T-helper 2 cell (primary cell): ENCODE measurements at regions not wholly inside any gene's neighbourhood (a gene's known extent, or its start where the extent isn't known, plus 50 kb on each side); places are given as distances from the start of the nearest gene placed in this dataset.
"Not testable (repeated sequence)": the region's sequence is repeated elsewhere in the genome, so short reads cannot be mapped to it uniquely, and the experiment has no call there.

Experiments used
- DNase-seq, 5 experiments: peaks; one replicate each; pipeline versions ENCODE4 v3.0.0 to v3.0.0-alpha.2; 2012 to 2022

DNA sequence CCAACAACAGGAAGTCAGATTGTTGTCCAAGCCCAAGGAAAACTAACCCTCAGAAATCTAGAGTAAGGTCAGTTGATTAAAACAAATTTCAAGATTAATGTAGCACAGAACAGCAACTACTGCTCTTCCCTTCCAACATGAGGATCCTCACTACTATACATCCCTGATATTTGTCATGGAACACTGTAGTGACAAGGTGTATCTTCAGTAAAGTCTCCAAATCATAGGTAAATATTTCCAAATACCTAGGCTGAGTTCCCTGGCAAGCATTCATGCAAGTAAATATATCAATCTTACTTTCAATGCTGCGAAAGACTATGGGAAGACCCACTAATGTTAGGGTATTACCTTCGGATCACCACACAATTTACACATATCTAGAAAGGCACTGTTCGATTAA is 986.9 kb upstream of the ARRDC3 start:
- no peak for DNase-seq

DNA sequence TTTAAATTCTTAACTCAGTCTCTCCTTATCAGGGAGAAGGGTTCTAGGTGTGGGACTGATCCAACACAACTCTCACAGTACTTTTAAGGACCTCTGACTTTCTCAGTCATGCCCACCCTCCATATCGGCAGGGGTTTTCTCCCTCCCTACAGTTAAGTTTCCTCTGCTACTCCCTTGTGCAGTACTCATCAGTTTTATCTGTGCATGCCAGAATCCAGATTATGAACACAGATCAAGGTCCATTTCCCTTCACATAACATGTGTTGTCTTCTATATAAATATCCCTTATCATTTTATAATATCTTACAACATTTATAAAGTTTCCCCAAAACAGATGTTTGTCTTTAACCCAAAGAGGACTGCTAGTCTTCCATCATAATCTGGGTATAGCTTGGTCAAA is 986.5 kb upstream of the ARRDC3 start:
- no peak for DNase-seq

DNA sequence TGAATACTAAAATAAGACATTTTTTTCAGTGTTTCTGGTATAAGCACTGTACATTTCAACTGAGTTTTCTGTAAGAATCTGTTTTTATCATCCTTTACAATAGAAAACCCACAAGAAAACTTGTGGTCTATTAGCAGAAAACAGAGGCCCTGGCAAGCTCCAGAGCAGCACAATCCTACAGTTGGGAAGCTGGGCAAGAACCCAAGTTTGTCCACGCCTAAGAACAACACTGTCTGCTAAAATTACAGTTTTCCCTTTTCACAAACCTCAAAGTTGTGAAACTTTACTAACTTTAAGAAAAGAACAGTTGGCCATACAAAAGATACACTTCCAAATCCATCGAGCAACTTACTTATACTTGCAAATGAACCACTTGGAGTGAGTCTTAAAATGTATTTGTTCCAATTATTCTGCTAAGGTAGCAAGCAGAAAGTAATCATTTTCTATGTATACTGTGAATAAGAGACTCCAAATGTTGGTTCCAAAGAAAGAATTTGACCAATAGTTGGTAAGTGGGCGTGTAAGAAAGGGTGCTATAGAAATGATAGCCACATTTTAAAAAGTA is 982.0 kb upstream of the ARRDC3 start:
- no peak for DNase-seq

DNA sequence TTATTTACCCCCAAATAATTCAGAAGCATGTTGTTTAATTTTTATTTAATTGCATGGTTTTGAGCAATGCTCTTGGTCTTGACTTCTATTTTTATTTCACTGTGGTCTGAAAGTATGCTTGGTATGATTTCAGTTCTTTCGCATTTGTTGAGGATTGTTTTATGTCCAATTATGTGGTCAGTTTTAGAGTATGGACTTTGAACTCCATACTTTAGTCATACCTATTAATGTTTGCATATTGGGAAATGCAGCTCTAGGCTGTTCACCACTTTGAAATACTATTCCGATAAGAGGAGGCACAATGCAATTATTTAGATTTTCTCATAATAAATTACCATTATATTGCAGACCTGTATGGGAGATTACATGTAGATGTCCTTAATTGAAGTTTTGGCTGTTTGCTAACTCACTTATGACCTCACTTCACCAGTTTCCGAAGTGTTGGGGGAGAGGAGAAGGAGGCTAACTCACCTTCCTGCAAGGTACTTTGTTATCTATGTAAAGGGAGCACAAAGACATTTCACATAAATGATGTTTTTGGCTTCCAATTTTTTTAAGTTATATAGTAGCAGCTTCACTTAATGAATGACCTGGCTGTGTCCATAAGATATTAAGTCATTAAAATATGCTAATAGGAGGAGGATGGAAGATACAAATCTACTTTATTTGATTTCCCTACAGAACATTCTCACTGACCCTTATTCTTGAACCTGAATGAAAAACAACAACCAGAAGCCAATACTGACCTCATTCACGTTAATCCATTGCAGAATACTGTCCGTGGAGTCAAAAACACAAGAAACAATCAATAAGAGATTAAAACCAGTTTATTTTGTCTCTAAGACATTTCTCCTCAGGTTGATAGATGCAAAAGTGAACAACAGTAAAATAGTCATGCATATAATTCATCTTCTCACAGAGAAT is 970.3 kb upstream of the ARRDC3 start:
- no peak for DNase-seq

DNA sequence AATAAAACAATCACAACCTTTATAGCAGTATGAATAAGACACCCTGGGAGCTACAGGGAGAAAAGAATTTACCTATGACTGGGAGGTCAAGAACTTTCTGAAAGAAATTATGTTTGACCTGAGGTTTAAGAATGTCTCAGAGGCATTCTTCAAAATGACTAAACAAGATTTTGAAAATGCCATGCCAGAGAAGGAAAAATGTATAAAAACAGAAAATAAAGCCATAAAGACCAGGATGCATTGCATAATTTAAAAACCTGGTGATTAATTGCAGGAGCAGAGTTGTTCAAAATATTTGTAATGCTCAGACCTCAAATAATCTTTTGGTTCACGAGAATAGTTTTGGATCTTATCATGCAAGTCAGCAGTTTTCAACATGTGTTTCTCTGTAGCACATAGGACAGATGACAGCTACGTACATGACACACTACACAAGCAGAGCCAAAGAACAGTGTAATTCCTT is 954.7 kb upstream of the ARRDC3 start:
- no peak for DNase-seq

DNA sequence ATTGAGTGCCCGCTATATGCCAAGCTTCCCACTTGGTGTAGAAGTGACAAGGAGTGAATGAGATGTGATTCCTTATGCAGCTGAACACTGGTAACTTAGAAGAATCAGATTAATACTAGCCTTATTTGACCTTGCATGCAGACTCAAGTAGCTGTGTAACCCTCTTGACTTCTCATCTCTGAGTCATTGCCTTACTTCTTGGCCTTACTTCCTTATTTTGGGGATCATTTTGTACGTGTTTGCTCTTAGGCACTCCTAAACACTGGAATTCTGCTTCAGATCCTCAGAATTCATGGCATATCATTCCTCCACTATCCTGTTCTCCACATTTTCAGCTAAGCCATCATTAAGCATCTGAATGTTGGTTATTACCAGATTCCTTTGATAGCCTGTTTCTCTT is 948.9 kb upstream of the ARRDC3 start:
- DNase-seq = no peak

DNA sequence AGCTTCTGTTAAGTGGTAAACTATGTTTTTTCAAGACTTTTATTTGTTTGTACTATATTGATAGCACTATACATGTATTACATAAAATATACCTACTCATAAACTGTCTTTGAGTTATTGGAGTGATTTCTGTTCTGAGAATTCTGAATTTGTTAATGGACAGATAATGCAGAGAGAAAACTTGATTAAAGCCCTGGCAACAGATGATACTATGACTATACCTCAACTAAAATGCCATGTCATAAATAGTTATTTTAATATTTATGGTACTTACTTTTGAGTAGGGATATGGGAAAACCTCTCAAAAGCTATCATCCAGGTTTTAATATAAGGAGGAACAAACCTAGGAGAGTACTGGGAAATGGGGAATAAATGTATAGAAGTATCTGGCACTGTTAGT is 947.2 kb upstream of the ARRDC3 start:
- DNase-seq = no peak

DNA sequence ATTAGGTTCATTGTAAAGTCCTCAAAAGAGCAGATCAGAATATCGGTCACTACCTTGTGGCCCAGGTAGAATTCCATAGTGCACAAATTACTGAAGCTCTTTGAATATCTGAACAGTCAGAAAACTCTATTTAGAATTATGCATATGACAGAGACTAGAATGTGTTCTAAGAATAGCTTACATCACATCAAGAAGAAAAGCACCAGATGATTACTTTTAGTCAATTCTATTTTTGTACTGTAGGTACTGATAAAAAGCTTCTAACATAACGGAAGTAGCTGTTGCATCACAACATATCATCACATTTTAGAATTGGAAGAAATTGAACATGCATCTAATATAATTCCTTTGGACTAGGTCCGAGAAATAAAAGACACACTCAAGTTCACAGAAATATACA is 946.6 kb upstream of the ARRDC3 start:
- DNase-seq = no peak

DNA sequence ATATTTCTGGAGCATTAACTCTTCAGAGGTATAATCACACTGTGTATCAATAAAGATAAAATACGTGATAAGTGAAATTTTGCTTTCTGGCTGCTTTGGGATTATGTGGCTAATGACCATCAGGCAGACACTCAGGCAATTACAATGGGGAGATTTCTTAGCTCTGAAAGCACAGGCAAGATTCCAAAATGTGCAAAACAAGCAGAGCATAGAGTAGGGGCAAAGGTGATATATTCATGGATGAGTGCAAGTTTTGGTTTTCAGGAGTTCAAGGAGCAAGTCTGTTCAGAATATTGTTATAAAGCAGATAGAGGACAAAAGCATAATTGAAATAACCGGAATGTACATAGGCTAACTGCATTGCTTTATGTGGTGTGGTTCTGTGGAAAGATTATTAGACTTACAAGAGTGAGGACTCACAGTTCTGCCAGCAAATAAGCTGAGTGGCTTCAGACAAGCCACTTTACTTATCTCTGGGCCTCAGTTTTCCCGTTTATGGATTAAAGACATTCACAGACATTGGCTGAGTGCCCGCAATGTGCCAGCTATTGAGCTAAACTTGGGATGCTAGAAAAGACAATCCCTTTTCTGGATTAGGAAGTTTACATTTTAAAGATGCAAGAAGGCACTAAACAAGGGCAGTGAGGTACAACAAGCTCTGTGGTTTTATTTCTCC is 945.6 kb upstream of the ARRDC3 start:
- no peak for DNase-seq

DNA sequence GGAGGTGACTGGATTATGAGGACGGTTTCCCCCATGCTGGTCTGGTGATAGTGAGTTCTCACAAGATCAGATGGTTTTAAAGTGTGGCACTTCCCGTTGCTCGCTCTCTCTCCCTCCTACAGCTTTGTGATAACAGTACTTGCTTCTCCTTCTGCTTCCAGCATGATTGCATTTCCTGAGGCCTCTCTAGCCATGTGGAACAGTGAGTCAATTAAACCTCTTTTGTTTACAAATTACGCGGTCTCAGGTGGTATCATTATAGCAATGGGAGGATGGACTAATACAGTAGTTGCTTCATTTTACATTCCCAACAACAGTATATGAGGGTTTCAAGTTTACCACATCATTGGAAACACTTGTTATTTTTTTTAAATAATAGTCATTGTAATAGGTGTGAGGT is 937.3 kb upstream of the ARRDC3 start:
- DNase-seq = no peak

DNA sequence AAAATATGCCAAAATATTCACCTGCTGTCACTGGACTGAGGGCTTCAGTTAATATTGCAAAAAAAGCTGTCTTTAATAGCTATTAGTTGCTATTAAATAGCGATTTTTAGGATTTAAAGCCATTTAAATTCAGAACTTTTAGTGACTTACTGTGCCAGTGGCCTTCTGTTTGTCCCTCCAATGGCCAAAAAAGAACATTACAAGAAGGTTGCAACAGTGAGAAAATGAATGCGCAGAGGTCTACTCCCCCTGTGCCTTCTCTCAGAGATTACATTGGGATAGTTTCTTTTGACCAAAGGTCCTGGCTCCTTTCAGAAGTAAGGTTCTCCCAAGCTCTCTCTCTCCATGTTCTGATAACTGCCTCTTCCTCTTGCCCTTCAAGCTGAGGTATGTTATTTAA is 930.3 kb upstream of the ARRDC3 start:
- DNase-seq = no peak

DNA sequence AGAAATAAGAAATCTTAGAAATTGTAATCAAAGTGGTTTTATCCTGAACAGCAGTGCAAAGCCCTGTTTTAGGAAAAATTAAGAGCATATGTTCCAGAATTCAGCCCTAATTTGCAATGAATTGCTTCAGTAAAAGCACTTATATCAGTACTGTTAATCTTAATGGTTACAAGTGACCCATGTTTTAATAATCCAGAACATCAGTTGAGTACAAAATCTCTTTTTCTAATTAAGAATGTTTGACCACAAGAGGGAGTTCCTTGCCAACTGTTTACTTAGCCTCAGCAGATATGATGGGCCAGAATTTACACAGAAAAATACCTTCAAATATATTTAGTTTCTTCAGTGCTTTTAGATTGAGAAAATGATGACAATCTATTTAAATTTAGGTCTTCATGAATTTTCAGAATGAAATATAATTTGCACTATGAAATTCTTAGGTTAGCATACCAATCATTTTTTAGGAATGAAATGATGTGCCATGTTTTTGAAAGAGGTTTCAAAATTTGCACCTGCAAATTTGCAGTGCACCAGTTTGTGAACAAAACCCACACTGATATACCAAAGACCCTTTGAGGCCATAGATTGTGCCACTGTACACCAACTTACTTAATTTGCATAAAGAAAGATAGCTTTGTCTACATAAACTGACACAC is 926.3 kb upstream of the ARRDC3 start:
- DNase-seq = no peak

DNA sequence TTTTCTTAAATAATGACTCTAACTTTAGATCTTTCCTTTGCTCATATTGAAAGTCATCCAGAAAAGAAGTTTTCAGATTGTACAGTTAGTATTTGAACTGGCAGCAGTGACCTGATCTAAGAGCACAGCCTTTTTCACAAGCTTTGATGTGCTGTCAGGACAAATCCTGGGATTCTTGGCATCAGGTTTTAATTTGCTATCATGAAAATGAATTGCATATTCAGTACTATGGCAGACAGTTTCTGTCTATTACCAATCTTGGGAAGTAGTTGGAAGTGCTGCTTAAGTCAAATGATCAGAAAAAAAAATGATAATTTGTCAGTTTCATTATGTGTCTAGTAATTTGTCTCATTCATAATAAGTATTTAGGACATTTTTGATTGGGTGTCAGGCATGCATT is 925.6 kb upstream of the ARRDC3 start:
- DNase-seq = no peak

DNA sequence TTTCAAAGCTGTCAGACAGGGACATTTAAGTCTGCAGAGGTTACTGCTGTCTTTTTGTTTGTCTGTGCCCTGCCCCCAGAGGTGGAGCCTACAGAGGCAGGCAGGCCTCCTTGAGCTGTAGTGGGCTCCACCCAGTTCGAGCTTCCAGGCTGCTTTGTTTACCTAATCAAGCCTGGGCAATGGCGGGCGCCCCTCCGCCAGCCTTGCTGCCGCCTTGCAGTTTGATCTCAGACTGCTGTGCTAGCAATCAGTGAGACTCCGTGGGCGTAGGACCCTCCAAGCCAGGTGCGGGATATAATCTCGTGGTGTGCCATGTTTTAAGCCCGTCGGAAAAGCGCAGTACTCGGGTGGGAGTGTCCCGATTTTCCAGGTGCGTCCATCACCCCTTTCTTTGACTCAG is 919.2 kb upstream of the ARRDC3 start:
- DNase-seq = not testable (repeated sequence)

DNA sequence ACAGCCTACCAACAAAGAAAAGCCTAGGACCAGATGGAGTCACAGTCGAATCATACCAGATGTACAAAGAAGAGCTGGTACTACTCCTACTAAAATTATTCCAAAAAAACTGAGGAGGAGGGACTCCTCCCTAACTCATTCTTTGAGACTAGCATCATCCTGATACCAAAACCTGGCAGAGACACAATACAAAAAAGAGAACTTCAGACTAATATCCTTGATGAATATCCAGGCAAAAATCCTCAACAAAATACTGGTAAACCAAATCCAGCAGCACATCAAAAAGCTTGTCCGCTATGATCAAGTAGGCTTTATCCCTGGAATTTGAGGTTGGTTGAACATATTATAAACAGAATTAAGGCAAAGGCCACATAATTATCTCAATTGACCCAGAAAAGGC is 900.4 kb upstream of the ARRDC3 start:
- no peak for DNase-seq

DNA sequence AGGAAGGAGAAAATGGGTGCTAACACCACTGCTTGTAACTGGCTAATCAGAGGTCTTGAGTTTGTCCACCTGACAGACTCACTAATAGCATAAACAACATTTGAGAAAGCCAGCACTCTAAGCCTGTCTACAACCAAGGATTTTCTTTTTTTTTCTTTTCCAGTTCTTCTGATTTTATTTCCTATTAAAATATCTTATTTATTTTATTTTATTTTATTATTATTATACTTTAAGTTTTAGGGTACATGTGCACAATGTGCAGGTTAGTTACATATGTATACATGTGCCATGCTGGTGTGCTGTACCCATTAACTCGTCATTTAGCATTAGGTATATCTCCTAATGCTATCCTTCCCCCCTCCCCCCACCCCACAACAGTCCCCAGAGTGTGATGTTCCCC is 888.6 kb upstream of the ARRDC3 start:
- not testable (repeated sequence) for DNase-seq

DNA sequence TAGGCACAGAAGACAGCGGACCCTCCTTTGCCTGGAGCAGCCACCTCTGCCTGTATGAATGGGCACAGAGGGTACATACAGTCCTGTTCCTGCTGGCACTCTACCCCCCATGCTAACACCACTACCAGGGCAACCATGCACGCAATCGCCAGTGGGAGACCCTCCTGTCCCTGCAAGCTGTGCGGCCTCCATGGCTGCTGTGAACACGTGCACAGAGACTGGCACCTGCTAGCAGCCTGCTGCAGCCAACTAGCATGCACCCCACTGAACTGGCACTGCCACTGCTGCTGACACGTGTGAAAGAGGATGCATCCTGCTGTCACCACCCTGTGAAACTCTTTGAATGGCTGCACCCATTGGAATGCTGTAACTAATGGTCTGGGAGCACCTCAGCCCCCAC is 885.2 kb upstream of the ARRDC3 start:
- no peak for DNase-seq

DNA sequence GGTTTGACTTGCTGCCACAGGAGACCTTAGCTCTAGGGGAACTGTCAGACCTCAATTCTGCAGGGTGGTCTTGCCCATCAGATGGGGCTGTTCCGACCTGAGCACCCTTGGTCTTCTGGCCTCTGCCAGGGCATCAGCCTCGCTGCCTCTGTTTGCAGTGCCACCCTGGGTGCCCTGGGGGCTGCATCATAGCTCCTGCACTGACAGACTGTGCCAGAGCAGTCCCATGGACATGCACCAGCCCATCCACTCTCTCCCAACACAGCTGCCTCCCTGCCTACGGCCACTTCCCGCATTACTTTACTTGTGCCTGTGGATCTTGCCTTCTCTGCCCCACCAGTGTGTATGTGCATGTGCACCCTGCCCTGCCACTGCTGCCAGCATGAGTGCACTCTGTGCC is 884.7 kb upstream of the ARRDC3 start:
- DNase-seq = no peak

DNA sequence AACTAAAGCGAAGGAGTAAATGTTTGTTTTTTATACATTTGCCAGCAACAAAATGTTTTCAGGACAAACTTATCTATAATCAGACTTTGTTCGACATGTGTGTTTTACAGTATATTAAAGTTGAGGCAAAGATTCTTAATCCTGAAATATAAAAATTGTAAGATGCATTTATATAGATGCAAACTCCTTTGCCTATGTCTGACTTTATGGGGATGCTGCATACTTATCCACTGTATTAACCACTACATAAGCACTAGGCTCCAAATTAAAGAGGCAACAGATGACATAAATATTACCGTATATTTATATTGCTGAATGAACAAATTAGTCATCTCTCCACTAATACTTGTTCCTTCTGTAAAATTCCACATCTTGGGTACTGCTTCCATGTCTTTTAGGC is 882.7 kb upstream of the ARRDC3 start:
- DNase-seq = no peak

DNA sequence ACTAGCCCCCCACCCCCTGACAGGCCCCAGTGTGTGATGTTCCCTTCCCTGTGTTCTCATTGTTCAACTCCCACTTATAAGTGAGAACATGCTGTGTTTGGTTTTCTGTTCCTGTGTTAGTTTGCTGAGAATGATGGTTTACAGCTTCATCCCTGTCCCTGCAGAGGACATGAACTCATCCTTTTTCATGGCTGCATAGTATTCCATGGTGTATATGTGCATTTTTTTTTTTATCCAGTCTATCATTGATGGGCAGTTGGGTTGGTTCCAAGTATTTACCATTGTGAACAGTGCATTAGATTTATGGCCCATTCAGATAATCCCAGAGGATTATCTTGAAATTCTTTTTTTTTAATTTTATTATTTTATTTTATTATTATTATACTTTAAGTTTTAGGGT is 872.5 kb upstream of the ARRDC3 start:
- not testable (repeated sequence) for DNase-seq

DNA sequence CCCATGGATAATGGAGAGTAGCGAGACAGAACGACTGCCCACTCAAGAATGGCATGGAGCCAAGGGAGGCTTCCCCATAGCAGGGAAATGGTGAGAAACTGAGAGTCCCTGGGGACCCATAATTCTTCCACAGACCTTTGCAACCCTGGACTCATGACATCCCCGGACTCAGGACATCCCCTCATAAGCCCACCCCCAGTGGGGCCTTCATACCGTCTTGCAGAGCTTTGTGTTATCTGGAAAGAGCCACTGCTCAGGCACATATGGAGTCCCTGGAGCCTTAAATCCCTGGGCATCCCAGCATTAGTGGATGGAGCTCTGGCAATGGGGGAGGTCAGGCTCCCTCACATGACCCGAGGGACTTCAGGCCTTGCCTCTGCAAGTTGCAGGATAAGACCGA is 865.4 kb upstream of the ARRDC3 start:
- no peak for DNase-seq

DNA sequence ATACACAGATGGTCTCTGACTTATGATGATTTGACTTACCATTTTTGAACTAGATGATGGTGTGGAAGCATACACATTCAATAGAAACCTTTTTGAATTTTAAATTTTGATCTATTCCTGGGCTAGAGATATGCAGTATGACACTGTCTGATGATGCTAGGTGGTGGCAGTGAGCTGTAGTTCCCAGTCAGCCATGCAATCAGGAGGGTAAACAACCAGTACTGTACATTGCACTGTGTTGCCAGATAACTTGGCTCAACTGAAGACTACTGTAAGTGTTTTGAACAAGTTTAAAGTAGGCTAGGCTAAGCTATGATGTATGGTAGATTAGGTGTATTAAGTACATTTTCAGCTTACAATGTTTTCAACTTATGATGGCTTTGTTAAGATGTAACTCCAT is 859.1 kb upstream of the ARRDC3 start:
- no peak for DNase-seq

DNA sequence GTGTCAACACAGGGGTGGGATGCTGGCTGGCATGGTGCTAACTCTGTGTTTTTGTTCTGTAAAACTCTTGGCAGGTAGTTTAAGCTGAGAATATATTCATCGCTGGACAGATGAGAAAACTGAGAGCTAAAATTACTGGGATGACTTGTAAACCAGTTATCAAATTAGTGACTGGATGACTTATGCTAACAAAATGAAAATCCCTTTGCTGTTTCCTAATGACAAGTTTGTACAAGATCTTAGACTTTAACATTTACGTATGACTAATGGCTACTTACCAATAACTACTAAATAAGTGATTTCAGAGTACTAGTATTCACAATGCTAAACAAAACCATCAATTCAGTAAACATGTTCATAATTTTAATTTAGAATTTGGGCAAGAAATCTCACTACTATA is 854.8 kb upstream of the ARRDC3 start:
- no peak for DNase-seq
